ENCODE measurements at regions not wholly inside any gene's neighbourhood (a gene's known extent, or its start where the extent isn't known, plus 50 kb on each side); places are given as distances from the start of the nearest gene placed in this dataset.
"Not testable (repeated sequence)": the region's sequence is repeated elsewhere in the genome, so short reads cannot be mapped to it uniquely, and the experiment has no call there.

DNA sequence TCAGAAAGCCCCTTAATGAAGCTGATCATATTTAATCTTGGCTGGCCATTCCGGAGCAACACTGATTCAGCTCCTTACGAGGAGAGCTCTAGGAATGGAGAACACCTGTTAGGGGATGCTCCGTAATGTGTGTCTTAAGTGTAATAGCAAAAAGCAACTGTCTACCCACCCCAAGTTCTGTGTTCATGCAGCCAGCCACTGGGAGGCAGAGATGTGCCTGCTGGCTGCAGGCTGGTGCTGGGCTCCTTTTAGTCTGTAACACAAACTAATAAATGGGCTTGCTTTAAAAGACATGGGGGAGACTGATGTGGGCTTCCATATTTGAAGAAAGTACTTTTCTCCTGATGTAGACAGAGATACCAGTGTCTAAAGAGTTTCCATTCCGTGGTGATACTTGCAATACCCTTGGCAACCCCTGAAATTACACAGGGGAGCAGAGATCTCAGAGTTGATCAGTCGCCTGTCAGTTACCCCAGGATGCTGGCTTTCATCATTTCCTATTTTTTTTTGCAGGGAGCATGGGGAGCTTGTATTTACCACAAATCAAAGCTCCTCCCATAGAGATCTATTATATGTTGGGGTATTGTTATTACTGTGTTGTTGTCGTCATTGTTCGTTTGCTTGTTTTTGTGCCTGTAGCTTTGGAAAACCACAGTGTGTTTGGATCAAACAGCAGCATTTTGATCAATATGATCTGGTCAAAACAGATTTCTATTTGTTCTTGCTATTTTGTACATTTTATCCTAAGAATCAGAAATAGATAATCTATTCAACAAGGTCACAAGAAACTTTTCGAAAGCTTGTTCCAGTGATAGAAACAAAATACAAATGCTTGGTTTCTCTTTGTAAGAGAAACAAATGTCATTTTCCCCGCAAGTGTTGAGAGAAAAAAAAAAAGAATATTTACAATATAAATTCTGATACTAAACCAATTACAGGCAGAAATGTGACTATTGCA lies 65.8 kb downstream of the MTX3 start:
- DNase-seq (ENCODE audit: low read depth in 2 of 2, low spot score in 1 of 2): no peak

GRCh38 chr5:79923431-79923830 lies 67.6 kb downstream of the MTX3 start:
- DNase-seq (ENCODE audit: low read depth in 2 of 2, low spot score in 1 of 2): no peak

DNA sequence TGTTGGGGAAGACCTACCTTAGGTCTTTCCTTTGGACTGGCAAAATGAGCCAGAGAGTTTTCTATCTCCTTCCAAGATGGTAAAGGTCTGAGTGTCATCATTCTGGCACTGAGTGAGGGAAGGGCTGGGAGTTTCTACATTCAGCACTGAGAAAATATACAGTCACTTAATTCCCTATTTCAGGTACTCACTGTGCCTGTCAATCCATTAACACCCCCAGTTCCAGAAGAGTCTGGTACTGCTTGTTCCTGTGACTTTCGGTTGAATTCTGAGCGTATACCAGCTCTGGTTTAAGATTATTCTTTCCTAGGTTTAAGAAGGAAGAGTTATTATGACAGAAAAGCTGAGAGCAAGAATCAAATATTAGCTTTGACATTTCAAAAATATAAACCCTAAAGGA lies 68.4 kb downstream of the MTX3 start:
- no peak for DNase-seq (ENCODE audit: low read depth in 2 of 2, low spot score in 1 of 2)

DNA sequence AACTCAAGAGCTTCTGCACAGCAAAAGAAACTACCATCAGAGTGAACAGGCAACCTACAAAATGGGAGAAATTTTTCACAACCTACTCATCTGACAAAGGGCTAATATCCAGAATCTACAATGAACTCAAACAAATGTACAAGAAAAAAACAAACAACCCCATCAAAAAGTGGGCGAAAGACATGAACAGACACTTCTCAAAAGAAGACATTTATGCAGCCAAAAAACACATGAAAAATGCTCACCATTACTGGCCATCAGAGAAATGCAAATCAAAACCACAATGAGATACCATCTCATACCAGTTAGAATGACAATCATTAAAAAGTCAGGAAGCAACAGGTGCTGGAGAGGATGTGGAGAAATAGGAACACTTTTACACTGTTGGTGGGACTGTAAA lies 83.6 kb downstream of the MTX3 start:
- DNase-seq (ENCODE audit: low read depth in 2 of 2, low spot score in 1 of 2): not testable (repeated sequence)

- not testable (repeated sequence) for DNase-seq (ENCODE audit: low read depth in 2 of 2, low spot score in 1 of 2)
Observed at GRCh38 chr5:79902571-79902970, 88.5 kb downstream of the MTX3 start.

GRCh38 chr5:79901631-79902030 lies 89.4 kb downstream of the MTX3 start:
- DNase-seq (ENCODE audit: low read depth in 2 of 2, low spot score in 1 of 2): no peak

- no peak for DNase-seq (ENCODE audit: low read depth in 2 of 2, low spot score in 1 of 2)
Observed at GRCh38 chr5:79898611-79899010, 92.5 kb downstream of the MTX3 start.

DNA sequence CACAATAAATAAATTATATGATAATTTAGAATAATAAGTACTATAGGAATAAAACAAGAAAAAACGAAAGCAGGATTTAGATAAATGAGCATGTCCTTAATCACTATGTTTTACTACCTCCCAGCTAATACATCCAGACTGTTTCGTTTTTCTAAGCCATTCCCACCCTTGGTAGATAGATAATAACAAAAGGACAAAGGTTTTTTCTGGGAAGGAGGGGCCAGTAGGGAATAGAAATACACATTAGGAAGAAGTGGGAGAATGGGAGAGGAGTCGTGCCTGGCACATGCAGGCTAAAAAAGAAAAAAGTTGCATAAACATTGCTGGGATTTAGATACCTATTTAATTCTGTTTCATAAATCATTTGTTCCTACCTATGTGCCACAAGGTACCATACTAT lies 97.1 kb downstream of the MTX3 start:
- DNase-seq (ENCODE audit: low read depth in 2 of 2, low spot score in 1 of 2): no peak

- DNase-seq (ENCODE audit: low read depth in 2 of 2, low spot score in 1 of 2): no peak
Observed at GRCh38 chr5:79893485-79893884, 97.6 kb downstream of the MTX3 start.

GRCh38 chr5:79890930-79891249 lies 100.2 kb downstream of the MTX3 start:
- no peak for DNase-seq (ENCODE audit: low read depth in 2 of 2, low spot score in 1 of 2)

DNA sequence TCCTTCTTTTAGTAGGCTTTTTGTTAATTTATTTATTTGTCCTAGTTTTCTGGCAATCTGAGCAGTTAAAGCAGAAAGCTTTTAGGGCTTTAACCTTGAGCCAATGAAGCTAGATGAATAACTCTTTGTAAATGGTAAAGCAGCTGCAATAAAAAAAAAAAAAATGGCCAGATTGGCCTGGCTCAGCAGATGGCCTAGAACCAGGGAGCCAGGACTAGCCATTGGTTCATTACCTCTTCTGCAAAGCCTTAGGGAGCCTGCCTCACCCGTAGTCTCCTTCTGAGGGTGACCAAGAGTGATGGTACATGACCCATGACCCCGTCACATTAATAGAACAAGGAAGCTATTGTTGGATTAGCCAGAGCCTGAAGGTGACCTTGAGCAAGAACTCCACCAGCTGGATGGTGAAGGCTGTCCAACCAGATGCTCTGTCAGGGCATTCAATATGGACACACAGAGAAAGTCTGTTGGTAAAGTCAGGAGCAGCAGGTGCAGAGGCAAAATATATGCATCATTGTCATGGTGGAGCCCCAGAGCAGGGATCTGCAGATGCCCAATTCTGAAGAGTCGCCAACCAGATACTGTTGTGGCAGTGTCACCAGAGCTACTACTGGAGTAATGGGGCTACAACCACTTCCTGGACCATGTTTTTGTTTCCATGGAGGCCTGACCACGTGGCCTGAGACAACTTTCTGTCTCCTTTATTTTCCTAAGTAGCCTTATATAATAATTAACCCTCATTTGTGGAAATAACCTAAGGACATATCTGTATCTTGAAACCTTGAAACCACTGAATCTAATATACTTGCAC lies 100.7 kb downstream of the MTX3 start:
- no peak for DNase-seq (ENCODE audit: low read depth in 2 of 2, low spot score in 1 of 2)

- DNase-seq (ENCODE audit: low read depth in 2 of 2, low spot score in 1 of 2): no peak
Observed at GRCh38 chr5:79888643-79889042, 102.4 kb downstream of the MTX3 start.

GRCh38 chr5:79886925-79887655 lies 104.0 kb downstream of the MTX3 start:
- DNase-seq (ENCODE audit: low read depth in 2 of 2, low spot score in 1 of 2): no peak

GRCh38 chr5:79886456-79886855 lies 104.6 kb downstream of the MTX3 start:
- no peak for DNase-seq (ENCODE audit: low read depth in 2 of 2, low spot score in 1 of 2)

DNA sequence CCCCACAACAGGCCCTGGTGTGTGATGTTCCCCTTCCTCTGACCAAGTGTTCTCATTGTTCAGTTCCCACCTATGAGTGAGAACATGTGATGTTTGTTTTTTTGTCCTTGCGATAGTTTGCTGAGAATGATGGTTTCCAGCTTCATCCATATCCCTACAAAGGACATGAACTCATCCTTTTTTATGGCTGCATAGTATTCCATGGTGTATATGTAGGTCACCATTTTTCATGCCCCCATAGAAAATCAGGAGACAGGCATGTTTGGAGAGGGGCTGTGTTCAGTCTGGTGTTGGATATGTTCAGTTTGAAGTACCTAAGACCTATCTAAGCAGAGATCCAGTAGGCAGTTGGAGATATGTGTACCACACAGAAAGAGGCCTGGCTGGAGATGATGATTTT lies 111.2 kb downstream of the MTX3 start:
- not testable (repeated sequence) for DNase-seq (ENCODE audit: low read depth in 2 of 2, low spot score in 1 of 2)

DNA sequence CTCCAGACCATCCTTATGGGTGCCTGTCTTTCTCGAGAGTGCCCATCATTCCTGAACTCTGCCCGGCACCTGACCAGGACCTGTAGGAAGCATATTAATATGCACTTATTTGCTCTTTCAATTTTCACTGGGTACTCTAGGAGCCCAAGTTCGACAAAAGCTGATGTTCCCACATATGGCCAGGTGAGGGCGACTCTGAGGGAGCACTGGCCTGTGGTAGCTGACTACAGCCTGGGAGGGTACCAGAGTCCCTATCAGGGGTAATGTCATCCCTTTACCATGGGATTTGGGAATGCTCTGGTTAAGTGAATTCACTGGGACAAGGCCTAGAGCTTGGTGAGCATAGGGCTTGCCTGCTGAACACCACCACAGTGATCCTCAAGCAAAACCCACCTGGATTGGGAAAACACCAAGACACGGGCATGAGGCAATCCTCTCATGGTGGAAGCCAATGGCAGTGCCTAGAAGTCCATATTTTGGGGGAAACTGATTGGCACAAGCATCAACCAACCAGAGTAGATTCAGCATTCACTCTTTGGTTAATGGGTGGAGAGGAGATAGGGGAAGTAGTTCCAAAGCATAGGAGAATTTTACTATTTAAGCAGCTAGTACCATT lies 112.2 kb downstream of the MTX3 start:
- no peak for DNase-seq (ENCODE audit: low read depth in 2 of 2, low spot score in 1 of 2)

DNA sequence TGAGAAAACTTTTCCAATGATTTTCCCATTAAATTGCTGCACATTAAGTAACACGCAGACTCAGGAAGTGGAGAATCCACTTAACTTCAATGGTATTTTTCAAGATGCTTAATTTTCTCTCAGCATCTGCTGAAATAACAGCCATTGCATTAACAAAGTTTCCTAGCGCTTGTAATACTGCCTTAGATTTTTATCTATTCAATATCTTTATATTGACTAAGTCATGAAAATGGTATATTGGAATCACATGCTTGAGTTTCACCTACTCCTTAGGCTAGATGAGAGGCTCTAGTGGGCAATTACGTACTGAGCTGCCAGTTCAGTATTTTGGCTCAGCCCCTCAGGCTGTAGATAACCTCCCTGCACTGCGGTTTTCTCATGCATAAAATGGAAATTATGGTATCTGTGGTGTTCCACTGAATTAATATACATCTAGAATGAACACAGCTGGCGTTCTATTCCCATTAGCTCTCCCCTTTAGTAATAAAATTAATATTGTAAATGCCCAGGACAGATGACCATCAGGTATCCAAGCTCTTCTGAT lies 112.9 kb downstream of the MTX3 start:
- DNase-seq (ENCODE audit: low read depth in 2 of 2, low spot score in 1 of 2): no peak

DNA sequence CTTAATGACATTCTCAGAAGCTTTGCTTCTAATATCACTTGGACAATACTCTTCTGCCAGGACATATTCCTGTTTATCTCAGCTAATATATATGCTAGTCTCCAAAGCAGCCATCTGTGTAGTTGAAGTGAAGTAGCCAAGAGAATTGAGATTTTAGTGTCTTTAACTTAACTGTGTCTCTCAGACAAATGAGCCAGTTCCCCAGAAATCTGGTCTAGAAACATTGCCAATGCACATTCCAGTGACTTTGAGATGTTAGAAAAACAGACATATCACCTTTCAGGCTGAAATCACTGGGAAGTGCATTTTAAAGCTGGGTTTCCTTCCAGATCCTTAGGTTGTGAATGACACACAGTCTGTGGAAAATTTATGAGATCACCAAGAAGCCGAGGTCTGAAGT lies 114.6 kb downstream of the MTX3 start:
- DNase-seq (ENCODE audit: low read depth in 2 of 2, low spot score in 1 of 2): no peak

DNA sequence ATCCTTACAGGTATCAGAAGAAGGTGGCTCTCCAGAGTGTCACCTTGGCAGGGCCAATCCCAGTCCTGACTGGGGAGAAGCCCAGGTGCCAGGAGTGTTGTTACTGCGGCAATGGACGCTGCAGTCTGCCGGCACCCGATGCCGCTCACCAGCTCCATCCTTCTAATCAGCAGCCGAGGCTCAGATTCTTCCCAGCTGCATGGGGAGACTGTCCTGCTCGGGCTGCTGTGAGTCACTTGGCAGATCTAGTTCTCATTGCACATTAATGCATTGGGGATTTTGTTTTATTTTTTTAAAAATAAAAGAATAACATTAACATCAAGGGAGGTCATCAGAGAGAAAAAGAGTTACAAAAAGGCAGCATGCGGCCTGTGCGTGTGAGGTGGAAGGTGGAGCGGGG lies 115.8 kb downstream of the MTX3 start:
- DNase-seq (ENCODE audit: low read depth in 2 of 2, low spot score in 1 of 2): no peak

GRCh38 chr5:79873187-79873586 lies 117.9 kb downstream of the MTX3 start:
- no peak for DNase-seq (ENCODE audit: low read depth in 2 of 2, low spot score in 1 of 2)

- no peak for DNase-seq (ENCODE audit: low read depth in 2 of 2, low spot score in 1 of 2)
Observed at GRCh38 chr5:79872291-79872690, 118.8 kb downstream of the MTX3 start.

All from stimulated activated CD8-positive, alpha-beta memory T cell treated with anti-CD3 and anti-CD28 coated beads, Interleukin-4, amount 100 ng/mL, for 4 hours (primary cell).